Neural cell (in vitro differentiated cells): ENCODE measurements at regions not wholly inside any gene's neighbourhood (a gene's known extent, or its start where the extent isn't known, plus 50 kb on each side); places are given as distances from the start of the nearest gene placed in this dataset.

Experiments used
- H2AFZ ChIP-seq: fragments of 200-600, 300-800 bp; sonication (generic), shearing (Covaris generic); 2 replicates; pipeline ENCODE4 v1.6.0; 2014; ENCODE audit warnings: low read depth, mild to moderate bottlenecking, antibody characterized with exemption, low read length, moderate library complexity
- H3F3A ChIP-seq: fragments of 200-600 bp; shearing (Covaris generic); 2 replicates; pipeline ENCODE4 v1.6.1; 2016; ENCODE audit warnings: mild to moderate bottlenecking, moderate library complexity, mixed read lengths, antibody characterized with exemption, low read length; ENCODE audit not compliant: insufficient read depth, poor library complexity, severe bottlenecking
- H3K27ac ChIP-seq: fragments of 200-600, 300-800 bp; sonication (generic), shearing (Covaris generic); 2 replicates; pipeline ENCODE4 v1.5.1; 2014; ENCODE audit warnings: mild to moderate bottlenecking, low read length, moderate library complexity
- H3K27me3 ChIP-seq: fragments of 300-800, 200-600 bp; sonication (generic), shearing (Covaris generic); 2 replicates; pipeline ENCODE4 v1.6.0; 2014; ENCODE audit warnings: mild to moderate bottlenecking, low read depth, low read length, moderate library complexity; ENCODE audit not compliant: insufficient read depth
- H3K36me3 ChIP-seq: fragments of 300-800, 200-600 bp; sonication (generic), shearing (Covaris generic); 2 replicates; pipeline ENCODE4 v1.5.1; 2014; ENCODE audit warnings: mild to moderate bottlenecking, antibody characterized with exemption, low read length, moderate library complexity; ENCODE audit not compliant: insufficient read depth
- H3K4me2 ChIP-seq: fragments of 300-800, 200-600 bp; sonication (generic), shearing (Covaris generic); 2 replicates; pipeline ENCODE4 v1.6.0; 2014; ENCODE audit warnings: mild to moderate bottlenecking, low read length
- H3K4me3 ChIP-seq: fragments of 300-800, 200-600 bp; sonication (generic), shearing (Covaris generic); 2 replicates; pipeline ENCODE4 v1.5.1; 2014; ENCODE audit warnings: mild to moderate bottlenecking, low read length, moderate library complexity
- H3K79me2 ChIP-seq: fragments of 200-600 bp; shearing (Covaris generic); replicated peaks from 2 replicates; pipeline ENCODE4 v1.6.0; 2014; ENCODE audit warnings: mild to moderate bottlenecking, low read length, moderate library complexity; ENCODE audit not compliant: insufficient read depth
- H3K9ac ChIP-seq: fragments of 300-800, 200-600 bp; sonication (generic), shearing (Covaris generic); 2 replicates; pipeline ENCODE4 v1.6.1; 2016; ENCODE audit warnings: mild to moderate bottlenecking, low read length, mixed read lengths
- H3K9me2 ChIP-seq: fragments of 200-600 bp; shearing (Covaris generic); 2 replicates; pipeline ENCODE4 v1.6.1; 2016; ENCODE audit warnings: mild to moderate bottlenecking, low read length, mixed read lengths; ENCODE audit not compliant: insufficient read depth
- H3K9me3 ChIP-seq: fragments of 200-600, 300-800 bp; sonication (generic), shearing (Covaris generic); 2 replicates; pipeline ENCODE4 v1.6.1; 2016; ENCODE audit warnings: mild to moderate bottlenecking, mixed run types, low read length, moderate library complexity, mixed read lengths
- H4K20me1 ChIP-seq: fragments of 200-600 bp; shearing (Covaris generic); 2 replicates; pipeline ENCODE4 v1.6.1; 2016; ENCODE audit warnings: mild to moderate bottlenecking, mixed run types; ENCODE audit not compliant: insufficient read depth
- CTCF ChIP-seq: fragments of 450-650 bp; IDR thresholded peaks from 2 replicates; pipeline ENCODE4 v1.5.1; 2014; ENCODE audit warnings: antibody characterized with exemption, mild to moderate bottlenecking, moderate library complexity; ENCODE audit not compliant: poor library complexity, severe bottlenecking
- EP300 ChIP-seq: fragments of 450-650 bp; conservative IDR thresholded peaks from 2 replicates; pipeline ENCODE4 v1.6.1; 2014; ENCODE audit warnings: antibody characterized with exemption, mild to moderate bottlenecking, moderate library complexity; ENCODE audit not compliant: poor library complexity, severe bottlenecking
- EZH2 ChIP-seq: fragments of 200-600, 300-800 bp; shearing (Covaris generic), sonication (generic); IDR thresholded peaks from 2 replicates; pipeline ENCODE4 v1.6.1; 2014; ENCODE audit warnings: antibody characterized with exemption, low read length, borderline replicate concordance, mild to moderate bottlenecking; ENCODE audit not compliant: insufficient read depth, poor library complexity, severe bottlenecking
- MXI1 ChIP-seq: fragments of 450-650 bp; conservative IDR thresholded peaks from 2 replicates; pipeline ENCODE4 v1.6.1; 2014; ENCODE audit warnings: antibody characterized with exemption, mild to moderate bottlenecking; ENCODE audit not compliant: poor library complexity, severe bottlenecking
- POLR2AphosphoS5 ChIP-seq: IDR thresholded peaks from 2 replicates; pipeline ENCODE4 v1.6.1; 2012
- RAD21 ChIP-seq: fragments of 450-650 bp; conservative IDR thresholded peaks from 2 replicates; pipeline ENCODE4 v1.6.1; 2014; ENCODE audit warnings: antibody characterized with exemption, mild to moderate bottlenecking, moderate library complexity
- REST ChIP-seq: IDR thresholded peaks from 2 replicates; pipeline ENCODE4 v1.6.1; 2012; ENCODE audit warnings: borderline replicate concordance
- SMC3 ChIP-seq: fragments of 450-650 bp; conservative IDR thresholded peaks from 2 replicates; pipeline ENCODE4 v1.6.1; 2014; ENCODE audit warnings: antibody characterized with exemption, mild to moderate bottlenecking, moderate library complexity; ENCODE audit not compliant: poor library complexity
- TAF1 ChIP-seq: IDR thresholded peaks from 2 replicates; pipeline ENCODE4 v1.6.1; 2012; ENCODE audit warnings: low read depth

GRCh38 chr2:122737429-122738077, 982.1 kb downstream of the TSN start:
- H3K4me3 ChIP-seq: no peak overlapping the region
- no peaks in the 10 kb centered on the region for H3F3A ChIP-seq
- TF ChIP-seq TAF1: no peak
- TF ChIP-seq RAD21: no peak
- no peak for TF ChIP-seq POLR2AphosphoS5
- TF ChIP-seq MXI1: no peak
- no peak for TF ChIP-seq SMC3
- no peak for TF ChIP-seq EP300
- no peak for TF ChIP-seq CTCF
- no peak for TF ChIP-seq EZH2
- no peak for TF ChIP-seq REST
- H3K9me3 ChIP-seq: no peaks in the 10 kb centered on the region
- H3K36me3 ChIP-seq: no peaks in the 10 kb centered on the region
- H3K9ac ChIP-seq: no peak overlapping the region
- H3K4me2 ChIP-seq: no peak overlapping the region
- H4K20me1 ChIP-seq: no peaks in the 10 kb centered on the region
- H2AFZ ChIP-seq: no peak overlapping the region
- H3K79me2 ChIP-seq: no peaks in the 10 kb centered on the region
- H3K27me3 ChIP-seq: no peaks in the 10 kb centered on the region
- no peak overlapping the region for H3K27ac ChIP-seq
- no peaks in the 10 kb centered on the region for H3K9me2 ChIP-seq

- no peaks in the 10 kb centered on the region for H3F3A ChIP-seq
- H3K36me3 ChIP-seq: no peaks in the 10 kb centered on the region
- no peaks in the 10 kb centered on the region for H3K79me2 ChIP-seq
- no peaks in the 10 kb centered on the region for H4K20me1 ChIP-seq
- H3K27me3 ChIP-seq: no peaks in the 10 kb centered on the region
- H3K9ac ChIP-seq: no peak overlapping the region
- TF ChIP-seq EP300 (no peak), REST (no peak), MXI1 (no peak), POLR2AphosphoS5 (no peak)
- no peak overlapping the region for H3K4me2 ChIP-seq
- H3K4me3 ChIP-seq: no peak overlapping the region
- no peak overlapping the region for H3K27ac ChIP-seq
- H3K9me2 ChIP-seq: no peaks in the 10 kb centered on the region
- H2AFZ ChIP-seq: no peak overlapping the region
- no peaks in the 10 kb centered on the region for H3K9me3 ChIP-seq
These were observed 984.5 kb downstream of the TSN start for GRCh38 chr2:122739732-122740593.
